Esophagus squamous epithelium (tissue), 5 donors: ENCODE measurements at regions not wholly inside any gene's neighbourhood (a gene's known extent, or its start where the extent isn't known, plus 50 kb on each side); places are given as distances from the start of the nearest gene placed in this dataset.

ENCODE experiments used
- DNase-seq: peaks from one replicate; lab custom pipeline; 2025; lab: John Stamatoyannopoulos, UW
- H3K27ac ChIP-seq, 4 donors: fragments of 200-600 bp; sonication (generic); one replicate each; pipeline ENCODE4 v1.5.1; 2016 to 2019; ENCODE audit warnings: mild to moderate bottlenecking in 1 of 4
- H3K27me3 ChIP-seq, 4 donors: fragments of 200-600 bp; sonication (generic); 1 replicate in 3 of 4; 2 replicates in 1 of 4; pipeline versions ENCODE4 v1.5.1 to v1.6.0; 2017 to 2021; ENCODE audit warnings: antibody characterized with exemption in 1 of 4
- H3K36me3 ChIP-seq, 3 donors: fragments of 200-600 bp; sonication (generic); one replicate each; pipeline ENCODE4 v1.5.1; 2016 to 2019
- H3K4me1 ChIP-seq, 3 donors: fragments of 200-600 bp; sonication (generic); one replicate each; pipeline ENCODE4 v1.5.1; 2017 to 2019
- H3K4me3 ChIP-seq, 4 donors: fragments of 200-600 bp; sonication (generic); 1 replicate in 3 of 4; 2 replicates in 1 of 4; pipeline ENCODE4 v1.5.1; 2016 to 2019; ENCODE audit warnings: mild to moderate bottlenecking in 2 of 4, moderate library complexity in 1 of 4
- H3K9me3 ChIP-seq, 3 donors: fragments of 200-600 bp; sonication (generic); one replicate each; pipeline ENCODE4 v1.5.1; 2016 to 2019
- POLR2A ChIP-seq, 4 donors: fragments of 450-650 bp; IDR thresholded peaks; one replicate each; pipeline ENCODE4 v1.6.1; 2017; ENCODE audit warnings: antibody characterized with exemption in 4 of 4, mild to moderate bottlenecking in 4 of 4, moderate library complexity in 3 of 4
- WGBS, 2 donors: methylation state at CpG; one replicate each; pipeline ENCODE4 v1.1.5; 2018; 5-methylcytosine and 5-hydroxymethylcytosine counted together
- intact Hi-C: fragments of 100-400 bp; cut with DNase I; formaldehyde crosslinking; loops from one replicate; pipeline ENCODE4 v1.15.0; 2022
- TF ChIP-seq, protein P1 (sequence below), 6 experiments: fragments of 450-650 bp in 4 of 6; fragments of 200-600 bp in 2 of 6; sonication (generic) in 2 of 6; IDR thresholded peaks; one replicate each; pipeline ENCODE4 v1.5.1; 2016 to 2019; ENCODE audit warnings: antibody characterized with exemption in 6 of 6, mild to moderate bottlenecking in 4 of 6, moderate library complexity in 4 of 6
- donor health status: DM: yes; HTN: yes; CAD: no.

DNA sequence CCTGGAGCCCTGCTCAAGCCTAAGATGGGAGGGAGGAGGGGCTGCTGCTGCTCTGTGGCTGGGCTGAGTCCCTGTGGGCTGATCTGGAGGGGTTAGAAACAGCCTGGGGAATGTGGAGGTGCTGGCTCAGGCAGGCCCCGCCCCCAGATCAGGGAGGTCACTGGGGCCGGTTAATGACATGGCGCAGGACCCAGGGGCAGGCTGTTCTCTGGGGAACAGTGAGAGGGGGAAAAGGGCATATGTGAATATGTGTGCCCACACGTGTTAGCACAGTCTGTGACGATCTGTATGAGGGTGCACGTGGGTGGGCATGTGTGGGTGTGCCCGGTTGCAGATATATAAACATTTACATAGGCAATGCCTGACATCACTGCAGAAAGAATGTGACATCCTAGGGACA is 143.5 kb downstream of the MIAT start:
- no peaks in the 10 kb centered on the region for H3K36me3 ChIP-seq
- WGBS, 2 donors: 44 to 51% methylated on average over 5 to 7 of the region's 7 CpGs
- intact Hi-C loops: no loop called here
- H3K9me3 ChIP-seq: no peaks in the 10 kb centered on the region
- TF ChIP-seq, protein P1, sequence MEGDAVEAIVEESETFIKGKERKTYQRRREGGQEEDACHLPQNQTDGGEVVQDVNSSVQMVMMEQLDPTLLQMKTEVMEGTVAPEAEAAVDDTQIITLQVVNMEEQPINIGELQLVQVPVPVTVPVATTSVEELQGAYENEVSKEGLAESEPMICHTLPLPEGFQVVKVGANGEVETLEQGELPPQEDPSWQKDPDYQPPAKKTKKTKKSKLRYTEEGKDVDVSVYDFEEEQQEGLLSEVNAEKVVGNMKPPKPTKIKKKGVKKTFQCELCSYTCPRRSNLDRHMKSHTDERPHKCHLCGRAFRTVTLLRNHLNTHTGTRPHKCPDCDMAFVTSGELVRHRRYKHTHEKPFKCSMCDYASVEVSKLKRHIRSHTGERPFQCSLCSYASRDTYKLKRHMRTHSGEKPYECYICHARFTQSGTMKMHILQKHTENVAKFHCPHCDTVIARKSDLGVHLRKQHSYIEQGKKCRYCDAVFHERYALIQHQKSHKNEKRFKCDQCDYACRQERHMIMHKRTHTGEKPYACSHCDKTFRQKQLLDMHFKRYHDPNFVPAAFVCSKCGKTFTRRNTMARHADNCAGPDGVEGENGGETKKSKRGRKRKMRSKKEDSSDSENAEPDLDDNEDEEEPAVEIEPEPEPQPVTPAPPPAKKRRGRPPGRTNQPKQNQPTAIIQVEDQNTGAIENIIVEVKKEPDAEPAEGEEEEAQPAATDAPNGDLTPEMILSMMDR (IDR thresholded peaks at IDR 0.05): no peak
- TF ChIP-seq POLR2A (IDR thresholded peaks at IDR 0.05): no peak
- no peaks in the 10 kb centered on the region for H3K27me3 ChIP-seq
- DNase-seq: no peak
- no peaks in the 10 kb centered on the region for H3K4me1 ChIP-seq
- no peak overlapping the region for H3K27ac ChIP-seq
- no peak overlapping the region for H3K4me3 ChIP-seq

- H3K9me3 ChIP-seq: no peaks in the 10 kb centered on the region
- H3K27ac ChIP-seq: no peak overlapping the region
- H3K27me3 ChIP-seq: no peaks in the 10 kb centered on the region
- DNase-seq: no peak
- H3K4me3 ChIP-seq: no peak overlapping the region
- 82 to 92% methylated on average over 1 of the region's 1 CpG for WGBS, 2 donors
- TF ChIP-seq, protein P1 (IDR thresholded peaks at IDR 0.05): no peak
- no peak for TF ChIP-seq POLR2A (IDR thresholded peaks at IDR 0.05)
- no peaks in the 10 kb centered on the region for H3K36me3 ChIP-seq
- intact Hi-C loops: no loop called here
- H3K4me1 ChIP-seq: no peaks in the 10 kb centered on the region
Measured at GRCh38 chr22:26801449-26801848, 144.1 kb downstream of the MIAT start.

DNA sequence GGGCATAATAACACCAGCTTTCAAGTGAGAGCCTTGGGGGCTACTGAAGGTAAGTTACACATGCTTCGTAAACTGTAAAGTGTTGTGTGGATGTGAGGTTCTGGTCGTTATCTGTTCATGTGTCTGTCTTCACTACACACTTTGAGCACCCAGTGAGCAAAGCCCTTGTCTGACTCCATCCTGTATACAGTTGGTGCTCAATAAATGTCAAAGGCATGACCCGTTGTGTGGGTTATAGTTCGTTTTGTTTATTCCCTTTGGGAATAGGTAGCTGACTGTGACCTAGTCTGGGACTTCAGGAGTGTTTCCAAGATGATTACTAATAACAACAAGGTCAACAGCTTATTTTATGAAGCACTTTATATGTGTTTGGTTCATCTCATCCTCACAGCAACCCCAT is 146.9 kb downstream of the MIAT start:
- H3K27me3 ChIP-seq: no peaks in the 10 kb centered on the region
- no peaks in the 10 kb centered on the region for H3K4me1 ChIP-seq
- DNase-seq: no peak
- intact Hi-C loops: no loop called here
- H3K27ac ChIP-seq: no peak overlapping the region
- 74% methylated on average over 4 of the region's 4 CpGs for WGBS, 2 donors
- no peaks in the 10 kb centered on the region for H3K9me3 ChIP-seq
- no peak for TF ChIP-seq POLR2A (IDR thresholded peaks at IDR 0.05)
- TF ChIP-seq, protein P1 (IDR thresholded peaks at IDR 0.05): no peak
- H3K4me3 ChIP-seq: no peak overlapping the region
- no peaks in the 10 kb centered on the region for H3K36me3 ChIP-seq

- WGBS, 2 donors: 80 to 83% methylated on average over 5 to 8 of the region's 12 CpGs
- no peak for TF ChIP-seq POLR2A (IDR thresholded peaks at IDR 0.05)
- TF ChIP-seq, protein P1 (IDR thresholded peaks at IDR 0.05): no peak
- Histone ChIP-seq H3K27me3 (no peaks in the 10 kb centered on the region), H3K4me1 (no peaks in the 10 kb centered on the region), H3K4me3 (no peak overlapping the region), H3K36me3 (no peaks in the 10 kb centered on the region), H3K9me3 (no peaks in the 10 kb centered on the region), H3K27ac (no peak overlapping the region)
- no peak for DNase-seq
- intact Hi-C loops: no loop called here
Measured at GRCh38 chr22:26804911-26805539, 147.6 kb downstream of the MIAT start.

DNA sequence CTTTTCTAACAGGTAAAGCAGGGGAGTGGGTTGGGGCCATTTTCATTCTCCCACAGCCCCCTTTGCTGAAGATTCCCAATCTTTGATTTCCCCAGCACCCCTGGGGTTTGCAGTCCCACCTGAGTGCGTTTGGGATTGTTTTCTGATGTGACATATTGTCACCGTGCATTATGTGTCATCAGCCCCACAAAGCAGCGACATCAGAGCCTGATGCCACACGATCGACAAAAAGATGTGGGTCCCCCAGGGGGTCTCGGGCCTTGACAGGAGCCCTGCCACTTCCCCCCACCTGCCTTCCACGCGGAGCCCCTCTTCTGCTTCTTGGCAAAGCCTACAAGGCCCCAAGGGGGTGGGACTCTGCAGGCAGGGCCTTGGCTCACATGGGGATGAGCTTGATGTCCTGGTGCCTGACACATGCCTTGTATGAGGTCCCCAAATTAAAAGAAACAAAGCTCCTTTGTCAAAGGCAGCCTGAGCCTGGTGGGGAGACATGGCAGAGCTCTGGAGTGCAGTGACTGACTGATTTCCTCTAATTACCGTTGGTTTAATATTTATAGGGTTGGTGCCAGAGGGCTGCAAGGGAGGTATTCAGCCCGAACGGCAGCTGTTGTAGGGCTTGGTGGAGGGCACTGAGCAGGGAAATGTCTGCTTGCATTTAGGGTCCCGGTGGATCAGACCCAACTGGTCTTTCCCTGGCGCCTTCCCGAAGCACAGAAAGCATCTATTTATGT is 149.2 kb downstream of the MIAT start:
- no peaks in the 10 kb centered on the region for H3K36me3 ChIP-seq
- no peak overlapping the region for H3K4me3 ChIP-seq
- H3K27ac ChIP-seq: no peak overlapping the region
- H3K9me3 ChIP-seq: no peaks in the 10 kb centered on the region
- intact Hi-C loops: no loop called here
- DNase-seq: no peak
- TF ChIP-seq POLR2A (IDR thresholded peaks at IDR 0.05): no peak
- TF ChIP-seq, protein P1 (IDR thresholded peaks at IDR 0.05): no peak
- H3K4me1 ChIP-seq: no peaks in the 10 kb centered on the region
- WGBS, 2 donors: 77 to 85% methylated on average over 5 to 14 of the region's 14 CpGs
- no peaks in the 10 kb centered on the region for H3K27me3 ChIP-seq
